Lower lobe of right lung (tissue), 2 donors: ENCODE measurements at regions not wholly inside any gene's neighbourhood (a gene's known extent, or its start where the extent isn't known, plus 50 kb on each side); places are given as distances from the start of the nearest gene placed in this dataset.

Experiments
- ATAC-seq, 2 donors: fragments of 200-7000 bp; cut with Tn5 transposase; one replicate each; pipeline ENCODE4 v1.9.1; 2020 to 2022; ENCODE audit warnings: mild to moderate bottlenecking in 2 of 2, moderate library complexity in 2 of 2
- DNase-seq: peaks from one replicate; pipeline ENCODE4 v3.0.0-alpha.2; 2020
- H3K27ac ChIP-seq: fragments of 200-600 bp; one replicate; pipeline ENCODE4 v1.8.0; 2022
- H3K27me3 ChIP-seq: fragments of 200-600 bp; one replicate; pipeline ENCODE4 v1.8.0; 2022; ENCODE audit warnings: low read depth
- H3K36me3 ChIP-seq: fragments of 200-600 bp; one replicate; pipeline ENCODE4 v1.8.0; 2022; ENCODE audit warnings: mild to moderate bottlenecking
- H3K4me1 ChIP-seq: fragments of 200-600 bp; one replicate; pipeline ENCODE4 v1.8.0; 2022
- H3K4me3 ChIP-seq: fragments of 200-600 bp; one replicate; pipeline ENCODE4 v1.8.0; 2022; ENCODE audit warnings: mild to moderate bottlenecking
- H3K9me3 ChIP-seq: fragments of 200-600 bp; one replicate; pipeline ENCODE4 v1.8.0; 2022
- intact Hi-C: fragments of 100-400 bp; cut with DNase I; formaldehyde crosslinking; loops from one replicate; pipeline ENCODE4 v1.11.0; 2022
- TF ChIP-seq, protein P1 (sequence below): fragments of 200-600 bp; IDR thresholded peaks from one replicate; pipeline ENCODE4 v1.8.0; 2022; ENCODE audit warnings: antibody characterized with exemption, mild to moderate bottlenecking
- donor health status: DM: no; HTN: yes; CAD: no; lungs with severe emphysema.

DNA sequence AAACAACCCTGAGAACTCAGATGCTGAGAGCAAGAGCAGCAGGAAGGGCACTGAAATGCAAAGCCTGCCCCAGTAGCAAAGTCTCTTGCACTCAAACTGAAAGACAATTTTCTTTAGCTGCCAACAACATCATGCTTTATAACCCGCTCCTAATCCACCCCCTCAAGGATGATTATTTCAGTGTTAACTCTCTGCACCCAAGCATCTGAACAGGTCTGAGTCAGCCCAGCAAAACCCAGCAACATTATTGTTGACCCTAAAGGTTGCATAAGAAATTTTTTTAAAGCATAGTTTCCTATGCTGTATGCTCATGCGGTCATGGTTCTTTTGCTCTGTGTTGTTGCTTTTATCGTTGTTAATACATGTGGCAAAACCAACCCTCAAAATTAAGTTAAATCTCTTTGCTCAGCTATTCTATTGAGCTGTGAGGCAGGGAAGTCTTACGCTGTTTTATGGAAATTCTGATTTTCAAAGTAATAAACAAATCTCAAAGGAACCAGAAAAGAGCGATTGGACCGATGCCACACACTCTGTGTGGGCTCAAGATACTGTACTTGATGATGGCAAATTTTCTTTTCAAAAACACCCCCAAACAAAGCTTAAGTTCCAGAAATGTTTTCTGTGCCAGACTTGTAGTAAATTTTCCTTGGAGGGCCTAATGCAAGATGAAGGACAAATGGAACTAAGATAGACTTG, 440.6 kb upstream of the MPDZ start:
- DNase-seq (no peak), ATAC-seq (no peak)
- TF ChIP-seq, protein P1, sequence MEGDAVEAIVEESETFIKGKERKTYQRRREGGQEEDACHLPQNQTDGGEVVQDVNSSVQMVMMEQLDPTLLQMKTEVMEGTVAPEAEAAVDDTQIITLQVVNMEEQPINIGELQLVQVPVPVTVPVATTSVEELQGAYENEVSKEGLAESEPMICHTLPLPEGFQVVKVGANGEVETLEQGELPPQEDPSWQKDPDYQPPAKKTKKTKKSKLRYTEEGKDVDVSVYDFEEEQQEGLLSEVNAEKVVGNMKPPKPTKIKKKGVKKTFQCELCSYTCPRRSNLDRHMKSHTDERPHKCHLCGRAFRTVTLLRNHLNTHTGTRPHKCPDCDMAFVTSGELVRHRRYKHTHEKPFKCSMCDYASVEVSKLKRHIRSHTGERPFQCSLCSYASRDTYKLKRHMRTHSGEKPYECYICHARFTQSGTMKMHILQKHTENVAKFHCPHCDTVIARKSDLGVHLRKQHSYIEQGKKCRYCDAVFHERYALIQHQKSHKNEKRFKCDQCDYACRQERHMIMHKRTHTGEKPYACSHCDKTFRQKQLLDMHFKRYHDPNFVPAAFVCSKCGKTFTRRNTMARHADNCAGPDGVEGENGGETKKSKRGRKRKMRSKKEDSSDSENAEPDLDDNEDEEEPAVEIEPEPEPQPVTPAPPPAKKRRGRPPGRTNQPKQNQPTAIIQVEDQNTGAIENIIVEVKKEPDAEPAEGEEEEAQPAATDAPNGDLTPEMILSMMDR = no peak
- intact Hi-C loops = no loop called here
- Histone ChIP-seq H3K4me1 (peaks cover 13% of the 10 kb centered on the region), H3K4me3 (no peak overlapping the region), H3K36me3 (no peaks in the 10 kb centered on the region), H3K27ac (no peak overlapping the region), H3K9me3 (no peaks in the 10 kb centered on the region), H3K27me3 (no peaks in the 10 kb centered on the region)

DNA sequence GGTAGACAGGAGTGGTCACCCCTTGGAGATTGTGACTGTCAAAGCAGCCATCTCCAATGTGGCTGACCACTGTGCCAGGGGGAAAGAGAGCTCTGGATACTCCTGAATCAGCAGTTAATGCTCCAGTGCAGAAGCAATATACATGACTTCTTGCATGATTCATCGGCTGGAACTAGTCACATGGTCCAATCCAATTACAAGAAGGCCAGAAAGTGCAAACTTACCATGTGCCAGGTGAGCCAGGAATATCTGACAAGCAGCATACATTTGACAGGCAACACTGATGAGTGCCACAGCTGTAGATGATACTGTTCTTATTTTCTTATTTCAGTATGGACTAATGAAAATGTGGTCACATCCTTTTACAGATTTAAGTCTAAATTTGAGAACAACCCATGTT, 440.0 kb upstream of the MPDZ start:
- H3K36me3 ChIP-seq = no peaks in the 10 kb centered on the region
- intact Hi-C loops = no loop called here
- peaks cover 13% of the 10 kb centered on the region for H3K4me1 ChIP-seq
- H3K9me3 ChIP-seq = no peaks in the 10 kb centered on the region
- no peak overlapping the region for H3K27ac ChIP-seq
- H3K4me3 ChIP-seq = no peak overlapping the region
- H3K27me3 ChIP-seq = no peaks in the 10 kb centered on the region
- TF ChIP-seq, protein P1 = no peak
- DNase-seq (no peak), ATAC-seq (no peak)

DNA sequence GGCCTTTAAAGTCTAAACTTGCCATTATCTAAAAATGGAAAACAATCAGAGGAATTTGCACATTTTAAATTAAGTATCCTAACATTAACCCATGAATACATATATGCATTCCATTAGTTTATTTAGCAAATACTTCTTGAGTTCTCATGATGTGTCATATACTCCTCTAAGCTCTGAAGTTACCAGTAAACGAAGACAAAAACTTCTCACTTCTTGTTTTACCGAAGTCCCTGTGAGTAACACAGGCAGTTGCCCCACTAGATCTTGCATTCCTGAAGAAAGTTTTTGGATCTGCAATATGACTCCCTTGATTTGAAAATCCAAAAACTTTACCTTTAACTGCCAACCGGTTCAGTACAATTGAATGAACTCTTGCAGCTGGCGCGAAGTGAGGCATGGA, 439.0 kb upstream of the MPDZ start:
- no peaks in the 10 kb centered on the region for H3K36me3 ChIP-seq
- H3K27me3 ChIP-seq = no peaks in the 10 kb centered on the region
- TF ChIP-seq, protein P1 = no peak
- no peak overlapping the region for H3K4me3 ChIP-seq
- no peak overlapping the region for H3K27ac ChIP-seq
- DNase-seq (no peak), ATAC-seq (no peak)
- peaks cover 13% of the 10 kb centered on the region for H3K4me1 ChIP-seq
- H3K9me3 ChIP-seq = no peaks in the 10 kb centered on the region
- intact Hi-C loops = no loop called here

DNA sequence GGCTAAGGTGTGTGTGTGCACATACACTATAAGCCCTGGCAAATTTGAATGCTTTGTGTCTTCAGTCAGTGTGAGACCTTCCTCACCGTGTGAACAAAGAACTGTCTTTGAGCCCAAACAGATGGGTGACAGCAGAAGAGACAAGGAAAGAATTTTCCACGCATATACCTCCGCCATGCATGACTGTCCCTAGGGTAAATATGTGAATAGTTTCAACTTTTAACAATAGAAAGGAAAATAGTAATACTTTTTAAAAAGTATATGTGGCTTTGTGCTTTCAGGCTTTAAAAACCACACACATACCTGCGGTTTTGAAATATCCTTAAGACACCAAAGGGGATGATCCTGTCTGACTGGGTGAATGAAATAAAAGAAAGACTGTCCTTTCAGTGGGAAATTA, 438.6 kb upstream of the MPDZ start:
- Histone ChIP-seq H3K27me3 (no peaks in the 10 kb centered on the region), H3K36me3 (no peaks in the 10 kb centered on the region), H3K27ac (no peak overlapping the region), H3K4me1 (peaks cover 13% of the 10 kb centered on the region), H3K4me3 (no peak overlapping the region), H3K9me3 (no peaks in the 10 kb centered on the region)
- ATAC-seq = no peak
- TF ChIP-seq, protein P1 = no peak
- DNase-seq = no peak
- intact Hi-C loops = no loop called here

DNA sequence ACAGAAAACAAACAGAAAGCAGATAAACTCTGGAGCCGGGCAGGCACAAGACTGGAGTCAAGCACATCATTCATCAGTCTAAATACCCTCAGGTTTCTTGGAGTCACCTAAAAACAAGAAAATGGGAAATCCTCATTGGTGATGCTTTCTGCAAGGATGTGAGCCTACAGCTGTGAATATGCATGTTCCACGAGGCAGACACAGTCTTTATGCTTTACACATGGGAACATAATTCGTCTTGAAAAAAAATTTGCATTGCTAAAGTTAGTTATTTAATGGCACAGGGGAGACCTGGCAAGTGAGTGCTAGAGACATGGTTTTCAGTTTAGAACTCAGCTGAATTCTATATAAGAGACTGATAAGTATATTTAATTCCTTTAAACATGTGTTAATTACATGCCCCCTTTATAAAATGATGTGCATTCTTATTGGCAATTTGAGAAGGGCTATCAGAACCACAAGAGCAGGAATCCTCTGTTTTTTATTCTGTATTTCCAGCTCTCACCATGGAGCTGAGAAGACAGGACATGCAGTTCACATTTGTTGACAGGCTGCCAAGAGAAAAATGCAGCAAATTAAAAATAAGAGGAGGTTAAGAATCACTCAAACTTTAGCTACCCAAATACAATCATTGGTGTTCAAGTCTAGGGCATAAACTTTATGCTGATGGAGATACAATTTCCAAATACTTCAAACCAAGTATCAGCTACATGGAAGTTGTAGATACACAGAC, 438.0 kb upstream of the MPDZ start:
- H3K4me1 ChIP-seq = peaks cover 13% of the 10 kb centered on the region
- no peaks in the 10 kb centered on the region for H3K9me3 ChIP-seq
- ATAC-seq (no peak), DNase-seq (no peak)
- H3K27me3 ChIP-seq = no peaks in the 10 kb centered on the region
- intact Hi-C loops = no loop called here
- peak overlapping the region; percentile 15 for H3K27ac ChIP-seq
- H3K36me3 ChIP-seq = no peaks in the 10 kb centered on the region
- no peak overlapping the region for H3K4me3 ChIP-seq
- TF ChIP-seq, protein P1 = no peak
